DMS79 (cell line): ENCODE measurements at regions not wholly inside any gene's neighbourhood (a gene's known extent, or its start where the extent isn't known, plus 50 kb on each side); places are given as distances from the start of the nearest gene placed in this dataset.

Experiments used
- DNase-seq: peaks from one replicate; lab custom pipeline; 2025; lab: John Stamatoyannopoulos, UW

- DNase-seq, result no peak
Observed at GRCh38 chr12:93178154-93178878, 199.4 kb upstream of the NUDT4 start.

DNA sequence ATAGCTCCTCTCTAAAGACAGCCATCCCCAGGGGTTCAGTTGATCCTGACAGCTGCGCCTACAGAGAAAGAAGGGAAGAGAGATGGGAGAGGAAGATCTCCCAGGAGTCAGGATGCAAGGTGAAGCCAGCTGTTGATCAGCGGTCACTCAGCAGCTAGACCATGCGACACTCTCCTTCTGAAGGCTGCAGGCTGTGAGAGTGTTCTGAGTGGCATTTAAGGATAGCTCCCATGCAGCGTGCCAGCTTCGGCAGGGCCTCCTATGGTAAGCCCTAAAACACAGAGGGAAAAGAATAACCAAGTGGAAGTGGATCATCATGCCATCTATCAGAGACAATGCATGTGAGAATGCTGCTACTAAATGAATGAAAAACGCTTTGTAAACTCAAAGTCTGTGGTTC, 197.9 kb upstream of the NUDT4 start:
- no peak for DNase-seq

- no peak for DNase-seq
Observed at GRCh38 chr12:93180566-93180965, 197.2 kb upstream of the NUDT4 start.

GRCh38 chr12:93181409-93181965, 196.2 kb upstream of the NUDT4 start:
- DNase-seq, result no peak

- no peak for DNase-seq
Observed at GRCh38 chr12:93183940-93184671, 193.6 kb upstream of the NUDT4 start.

DNA sequence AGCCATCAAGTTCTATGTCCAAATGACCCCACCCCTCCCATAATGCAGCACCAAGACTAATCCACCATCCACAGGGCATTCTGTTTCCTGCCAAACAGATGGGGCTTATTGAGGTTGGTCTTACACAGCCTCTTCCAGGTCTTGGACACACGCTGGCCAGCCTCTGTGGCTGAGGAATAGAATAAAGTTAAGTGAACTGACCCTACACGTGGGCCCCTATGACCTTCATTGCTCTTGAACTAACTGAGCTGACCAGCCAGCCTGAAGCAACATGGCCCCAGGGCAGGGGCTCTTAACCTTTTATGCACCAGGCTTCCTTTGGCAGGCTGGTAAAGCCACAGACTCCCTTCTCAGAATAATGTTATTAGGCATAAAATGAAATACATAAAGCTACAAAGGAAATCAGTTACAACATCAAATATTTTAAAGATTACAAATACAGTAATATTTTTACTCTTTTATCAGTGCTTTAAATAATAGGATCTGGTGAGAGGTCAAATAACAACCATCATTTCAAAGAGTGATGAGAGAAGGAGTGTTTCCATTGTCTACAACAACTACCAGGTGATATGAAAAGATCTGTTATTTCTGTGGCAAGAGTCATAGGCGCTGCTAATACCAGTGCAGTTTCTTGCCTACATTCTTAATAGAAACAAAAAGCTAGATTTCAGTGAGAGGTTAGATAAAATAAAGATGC, 192.9 kb upstream of the NUDT4 start:
- DNase-seq, result no peak

GRCh38 chr12:93185369-93185741, 192.4 kb upstream of the NUDT4 start:
- no peak for DNase-seq

GRCh38 chr12:93186131-93186530, 191.6 kb upstream of the NUDT4 start:
- DNase-seq, result no peak

GRCh38 chr12:93186621-93187020, 191.1 kb upstream of the NUDT4 start:
- DNase-seq, result no peak

- no peak for DNase-seq
Observed at GRCh38 chr12:93191423-93191822, 186.3 kb upstream of the NUDT4 start.

GRCh38 chr12:93191956-93192355, 185.8 kb upstream of the NUDT4 start:
- no peak for DNase-seq

- DNase-seq, result no peak
Observed at GRCh38 chr12:93192878-93193277, 184.8 kb upstream of the NUDT4 start.

- DNase-seq, result no peak
Observed at GRCh38 chr12:93195511-93195910, 182.2 kb upstream of the NUDT4 start.

- DNase-seq, result no peak
Observed at GRCh38 chr12:93197067-93197593, 180.6 kb upstream of the NUDT4 start.

GRCh38 chr12:93198086-93198485, 179.6 kb upstream of the NUDT4 start:
- no peak for DNase-seq

GRCh38 chr12:93199831-93200236, 177.9 kb upstream of the NUDT4 start:
- no peak for DNase-seq

DNA sequence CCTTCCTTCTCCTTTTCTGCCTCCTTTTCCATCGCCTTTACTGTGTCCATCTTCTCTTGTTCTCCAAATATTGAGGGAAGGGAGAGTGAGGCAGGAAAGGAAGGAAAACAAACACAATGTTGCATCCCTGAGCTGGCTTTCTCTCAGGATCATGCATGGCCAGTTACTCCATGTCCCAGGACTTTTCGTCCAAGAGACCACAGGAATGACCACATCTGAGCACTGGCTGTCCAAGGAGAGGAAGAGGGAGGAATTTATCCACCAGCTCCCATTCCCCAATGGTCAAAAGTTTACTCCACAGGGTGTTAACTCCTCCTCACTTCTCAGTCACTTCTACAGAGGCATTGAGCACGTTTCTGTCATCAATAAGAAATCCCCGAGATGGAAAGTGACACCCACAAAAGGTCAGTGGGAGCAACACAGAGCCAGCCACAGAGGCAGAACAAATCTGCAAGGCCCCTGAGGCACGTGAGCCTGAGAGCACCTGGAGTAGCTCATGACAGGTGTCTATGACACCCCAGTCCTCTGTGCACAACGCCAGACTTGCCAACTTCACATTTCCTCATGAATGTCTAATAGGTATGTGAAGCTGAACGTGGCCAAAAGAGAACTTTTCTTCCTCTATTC, 177.3 kb upstream of the NUDT4 start:
- DNase-seq, result no peak

DNA sequence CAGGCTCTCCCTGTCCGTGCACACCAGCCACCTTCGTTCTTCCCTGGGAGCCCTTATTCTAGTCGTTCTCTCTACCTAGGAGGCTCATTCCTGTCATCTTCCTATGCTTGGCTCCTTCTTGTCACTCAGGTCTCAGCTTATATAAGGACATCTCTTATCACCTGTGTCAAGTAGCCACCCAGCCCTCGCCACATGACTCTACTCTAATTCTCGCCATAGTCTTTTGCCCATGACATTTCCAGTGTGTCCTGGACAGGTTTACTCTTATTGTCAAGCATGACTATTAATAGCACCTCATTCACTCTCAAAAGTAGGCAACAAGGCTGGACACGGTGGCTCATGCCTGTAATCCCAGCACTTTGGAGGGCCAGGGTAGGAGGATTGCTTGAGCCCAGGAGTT, 175.7 kb upstream of the NUDT4 start:
- no peak for DNase-seq

DNA sequence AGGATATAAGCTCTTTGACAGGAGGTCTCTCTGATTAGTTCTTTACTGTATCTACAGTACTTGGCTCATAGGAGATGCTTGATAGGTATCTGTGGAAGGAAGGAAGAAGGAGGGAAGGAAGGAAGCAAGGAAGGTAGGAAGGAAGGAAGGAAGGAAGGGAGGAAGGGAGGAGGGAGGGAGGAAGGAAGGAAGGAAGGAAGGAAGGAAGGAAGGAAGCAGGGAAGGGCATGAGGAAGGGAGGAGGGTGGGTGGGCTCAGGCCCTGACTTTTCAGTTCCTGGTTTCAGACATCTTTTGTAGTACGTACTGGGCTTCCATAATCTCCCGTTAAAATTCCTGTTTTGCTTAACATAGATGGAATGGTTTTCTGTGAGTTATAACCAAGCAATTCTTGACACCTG, 175.0 kb upstream of the NUDT4 start:
- DNase-seq, result no peak

- DNase-seq, result no peak
Observed at GRCh38 chr12:93203361-93203760, 174.4 kb upstream of the NUDT4 start.

- no peak for DNase-seq
Observed at GRCh38 chr12:93204896-93205295, 172.8 kb upstream of the NUDT4 start.

DNA sequence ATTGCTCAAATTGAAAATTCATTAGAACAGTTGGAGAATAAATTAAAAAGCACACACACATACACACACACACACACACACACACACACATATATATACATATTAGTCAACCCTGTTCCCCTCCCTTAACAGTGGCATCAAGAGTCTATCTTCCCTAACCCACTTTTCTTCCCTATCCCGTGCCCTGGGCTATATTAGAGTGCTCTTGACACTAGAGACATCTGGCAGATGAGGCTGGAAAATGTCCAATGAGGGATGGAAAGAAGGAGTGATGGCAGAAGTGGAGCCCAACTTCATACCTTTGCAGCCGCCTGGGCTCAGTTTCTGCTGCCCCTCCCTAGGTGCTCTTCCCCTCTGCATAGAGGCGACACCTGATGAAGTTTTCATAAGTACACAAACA, 172.4 kb upstream of the NUDT4 start:
- DNase-seq, result no peak
